PC-3 (cell line): ENCODE measurements at regions not wholly inside any gene's neighbourhood (a gene's known extent, or its start where the extent isn't known, plus 50 kb on each side); places are given as distances from the start of the nearest gene placed in this dataset.

Source experiments
- EZH2phosphoT487 ChIP-seq: fragments of 300-600 bp; sonication (generic); IDR thresholded peaks from 2 replicates; pipeline ENCODE4 v1.6.1; 2018; ENCODE audit warnings: mild to moderate bottlenecking, antibody characterized with exemption, low read length, borderline replicate concordance
- TF ChIP-seq, protein P1 (sequence below): fragments of 300-600 bp; sonication (generic); conservative IDR thresholded peaks from 2 replicates; pipeline ENCODE4 v1.5.1; 2017; ENCODE audit warnings: antibody characterized with exemption, low read depth, mild to moderate bottlenecking, low read length

DNA sequence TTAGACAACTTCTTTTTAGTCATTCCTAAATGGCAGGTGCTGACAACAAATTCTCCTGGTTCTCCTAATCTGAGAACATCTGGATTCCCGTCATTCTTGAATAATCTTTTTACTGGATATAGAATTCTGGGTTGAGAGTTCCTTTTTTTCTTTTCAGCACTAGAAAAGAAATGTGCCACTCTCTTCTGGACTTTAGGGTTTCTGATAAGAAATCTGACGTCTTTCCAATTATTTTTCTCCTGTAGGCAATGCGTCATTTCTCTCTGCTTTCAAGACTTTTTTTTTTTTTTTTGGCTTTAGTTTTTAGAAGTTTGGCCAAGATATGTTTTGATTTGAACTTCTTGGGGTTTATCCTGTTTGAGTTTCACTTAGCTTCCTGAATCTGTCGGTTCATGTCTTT is 66.1 kb upstream of the RNF24 start:
- TF ChIP-seq, protein P1, sequence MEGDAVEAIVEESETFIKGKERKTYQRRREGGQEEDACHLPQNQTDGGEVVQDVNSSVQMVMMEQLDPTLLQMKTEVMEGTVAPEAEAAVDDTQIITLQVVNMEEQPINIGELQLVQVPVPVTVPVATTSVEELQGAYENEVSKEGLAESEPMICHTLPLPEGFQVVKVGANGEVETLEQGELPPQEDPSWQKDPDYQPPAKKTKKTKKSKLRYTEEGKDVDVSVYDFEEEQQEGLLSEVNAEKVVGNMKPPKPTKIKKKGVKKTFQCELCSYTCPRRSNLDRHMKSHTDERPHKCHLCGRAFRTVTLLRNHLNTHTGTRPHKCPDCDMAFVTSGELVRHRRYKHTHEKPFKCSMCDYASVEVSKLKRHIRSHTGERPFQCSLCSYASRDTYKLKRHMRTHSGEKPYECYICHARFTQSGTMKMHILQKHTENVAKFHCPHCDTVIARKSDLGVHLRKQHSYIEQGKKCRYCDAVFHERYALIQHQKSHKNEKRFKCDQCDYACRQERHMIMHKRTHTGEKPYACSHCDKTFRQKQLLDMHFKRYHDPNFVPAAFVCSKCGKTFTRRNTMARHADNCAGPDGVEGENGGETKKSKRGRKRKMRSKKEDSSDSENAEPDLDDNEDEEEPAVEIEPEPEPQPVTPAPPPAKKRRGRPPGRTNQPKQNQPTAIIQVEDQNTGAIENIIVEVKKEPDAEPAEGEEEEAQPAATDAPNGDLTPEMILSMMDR = no peak
- no peak for TF ChIP-seq EZH2phosphoT487
